ENCODE measurements at regions not wholly inside any gene's neighbourhood (a gene's known extent, or its start where the extent isn't known, plus 50 kb on each side); places are given as distances from the start of the nearest gene placed in this dataset.

- BruUV-seq (replicated peaks), result no TSS peak
These were observed 612.4 kb upstream of the GRM7 start for GRCh38 chr3:6248528-6248927.

GRCh38 chr3:6249679-6250078 is 611.2 kb upstream of the GRM7 start:
- Histone ChIP-seq H3K9me3 (ENCODE audit: low read length) (peaks cover 87% of the 10 kb centered on the region), H3K27ac (ENCODE audit: extremely low read length, insufficient read depth, low read length) (no peak overlapping the region), H2AFZ (ENCODE audit: low read length) (no peak overlapping the region), H4K20me1 (ENCODE audit: insufficient read depth, low read length) (no peaks in the 10 kb centered on the region), H3K9ac (ENCODE audit: insufficient read depth, low read depth, low read length) (no peak overlapping the region), H3K27me3 (ENCODE audit: control insufficient read depth in 1 of 2, insufficient read depth in 2 of 2, low read length in 2 of 2) (no peaks in the 10 kb centered on the region; a peak in 1 of 5 replicates), H3K79me2 (ENCODE audit: insufficient read depth, low read length) (no peaks in the 10 kb centered on the region), H3K4me1 (ENCODE audit: insufficient read depth, low read length) (no peaks in the 10 kb centered on the region), H3K36me3 (replicated peaks in 1 of 2; ENCODE audit: control insufficient read depth in 1 of 2, insufficient read depth in 2 of 2, low read length in 2 of 2) (no peaks in the 10 kb centered on the region), H3K4me2 (ENCODE audit: low read depth, low read length) (no peak overlapping the region), H3K4me3 (replicated peaks in 1 of 3; ENCODE audit: insufficient read depth in 1 of 3, low read depth in 2 of 3, low read length in 3 of 3) (no peak overlapping the region)
- under 1% methylated on average over 3 of the region's 3 CpGs for WGBS (ENCODE audit: low lambda C conversion rate)
- no TSS peak for BruUV-seq (replicated peaks)
- in situ Hi-C loops (cut with HindIII; ENCODE audit: extremely low pct_ligation_motif_present, low pct_unique_long_range_greater_than_20kb), result no loop called here
- ChIA-PET CTCF (ENCODE audit: low intra/inter-chr PET ratio, low total read pairs) (no interaction called here), POLR2A (no interaction called here)
- DNase-seq (ENCODE audit: low spot score) (no peak), ATAC-seq (no peak), FAIRE-seq (no peak)
- intact Hi-C loops (cut with micrococcal nuclease; ENCODE audit: unreplicated experiment), result no loop called here
- TF ChIP-seq ZFP1 (CRISPR knock-in tag; IDR thresholded peaks at IDR 0.05), result no peak
- no peak for TF ChIP-seq AHR (CRISPR knock-in tag; IDR thresholded peaks at IDR 0.05)
- TF ChIP-seq MEIS1 (CRISPR knock-in tag; IDR thresholded peaks at IDR 0.05; ENCODE audit: borderline replicate concordance), result no peak
- TF ChIP-seq ZEB1 (IDR thresholded peaks at IDR 0.05; ENCODE audit: insufficient replicate concordance, low read depth), result no peak
- no peak for TF ChIP-seq ZNF205 (CRISPR knock-in tag; IDR thresholded peaks at IDR 0.05)
- TF ChIP-seq ZMYM4 (CRISPR knock-in tag; IDR thresholded peaks at IDR 0.05), result no peak
- TF ChIP-seq ZNF670 (CRISPR knock-in tag; IDR thresholded peaks at IDR 0.05; ENCODE audit: borderline replicate concordance), result no peak
- no peak for TF ChIP-seq ZNF556 (CRISPR knock-in tag; IDR thresholded peaks at IDR 0.05; ENCODE audit: borderline replicate concordance)
- TF ChIP-seq AGO1 (IDR thresholded peaks at IDR 0.05; ENCODE audit: low read depth, low read length, poor library complexity, severe bottlenecking), result no peak
- no peak for TF ChIP-seq CENPT (CRISPR knock-in tag; IDR thresholded peaks at IDR 0.05; ENCODE audit: low read depth)
- TF ChIP-seq ZNF605 (CRISPR knock-in tag; IDR thresholded peaks at IDR 0.05), result no peak
- TF ChIP-seq HIVEP1 (CRISPR knock-in tag; IDR thresholded peaks at IDR 0.05), result no peak
- TF ChIP-seq ZNF263 (CRISPR knock-in tag; IDR thresholded peaks at IDR 0.05), result no peak
- no peak for TF ChIP-seq TBX3 (IDR thresholded peaks at IDR 0.05; ENCODE audit: borderline replicate concordance)
- no peak for TF ChIP-seq FOXA3 (CRISPR knock-in tag; IDR thresholded peaks at IDR 0.05)
- TF ChIP-seq GABPB1 (CRISPR knock-in tag; IDR thresholded peaks at IDR 0.05), result no peak
- TF ChIP-seq ZNF367 (CRISPR knock-in tag; IDR thresholded peaks at IDR 0.05; ENCODE audit: borderline replicate concordance), result no peak
- TF ChIP-seq GTF2F1 (IDR thresholded peaks at IDR 0.05; ENCODE audit: low read length), result no peak
- no peak for TF ChIP-seq ZBTB1 (CRISPR knock-in tag; IDR thresholded peaks at IDR 0.05; ENCODE audit: borderline replicate concordance)

More at GRCh38 chr3:6248528-6248927, 612.4 kb upstream of the GRM7 start:
- TF ChIP-seq DDIT3 (CRISPR knock-in tag; IDR thresholded peaks at IDR 0.05), result no peak
- TF ChIP-seq ZNF205 (CRISPR knock-in tag; IDR thresholded peaks at IDR 0.05), result no peak
- TF ChIP-seq MIXL1 (CRISPR knock-in tag; IDR thresholded peaks at IDR 0.05), result no peak
- TF ChIP-seq KDM3A (CRISPR knock-in tag; IDR thresholded peaks at IDR 0.05; ENCODE audit: low read depth), result no peak
- ChIA-PET POLR2A (no interaction called here), CTCF (ENCODE audit: low intra/inter-chr PET ratio, low total read pairs) (no interaction called here)
- Histone ChIP-seq H3K4me1 (ENCODE audit: insufficient read depth, low read length) (no peaks in the 10 kb centered on the region), H3K9me3 (ENCODE audit: low read length) (peaks cover 80% of the 10 kb centered on the region), H3K79me2 (ENCODE audit: insufficient read depth, low read length) (no peaks in the 10 kb centered on the region), H3K27ac (ENCODE audit: extremely low read length, insufficient read depth, low read length) (no peak overlapping the region), H3K4me2 (ENCODE audit: low read depth, low read length) (no peak overlapping the region), H3K27me3 (ENCODE audit: control insufficient read depth in 1 of 2, insufficient read depth in 2 of 2, low read length in 2 of 2) (no peaks in the 10 kb centered on the region; a peak in 1 of 5 replicates), H3K9ac (ENCODE audit: insufficient read depth, low read depth, low read length) (no peak overlapping the region), H3K4me3 (replicated peaks in 1 of 3; ENCODE audit: insufficient read depth in 1 of 3, low read depth in 2 of 3, low read length in 3 of 3) (no peak overlapping the region), H4K20me1 (ENCODE audit: insufficient read depth, low read length) (no peaks in the 10 kb centered on the region), H3K36me3 (replicated peaks in 1 of 2; ENCODE audit: control insufficient read depth in 1 of 2, insufficient read depth in 2 of 2, low read length in 2 of 2) (no peaks in the 10 kb centered on the region), H2AFZ (ENCODE audit: low read length) (no peak overlapping the region)
- WGBS (ENCODE audit: low lambda C conversion rate), result 41% methylated on average over 2 of the region's 2 CpGs
- intact Hi-C loops (cut with micrococcal nuclease; ENCODE audit: unreplicated experiment), result no loop called here
- no peak for FAIRE-seq
- no peak for ATAC-seq
- DNase-seq (ENCODE audit: low spot score), result no peak
- in situ Hi-C loops (cut with HindIII; ENCODE audit: extremely low pct_ligation_motif_present, low pct_unique_long_range_greater_than_20kb), result no loop called here
